ENCODE measurements at regions not wholly inside any gene's neighbourhood (a gene's known extent, or its start where the extent isn't known, plus 50 kb on each side); places are given as distances from the start of the nearest gene placed in this dataset.

- no peak for FAIRE-seq
Measured at GRCh38 chr13:70732611-70733010, 624.4 kb upstream of the KLHL1 start.

GRCh38 chr13:70729369-70729768, 621.1 kb upstream of the KLHL1 start:
- H3K27me3 ChIP-seq (ENCODE audit: control insufficient read depth, extremely low read depth, insufficient read depth, low read length): no peaks in the 10 kb centered on the region
- no peak overlapping the region for H2AFZ ChIP-seq (ENCODE audit: control insufficient read depth, low read length)
- TF ChIP-seq CTCF (optimal IDR thresholded peaks at IDR 0.05 in 1 of 3, IDR thresholded peaks at IDR 0.05 in 1 of 3, conservative IDR thresholded peaks at IDR 0.05 in 1 of 3; ENCODE audit: extremely low read depth in 1 of 3, insufficient read depth in 2 of 3, low read length in 3 of 3) (no peak), EZH2 (IDR thresholded peaks at IDR 0.05; ENCODE audit: low read length) (no peak)
- H3K4me2 ChIP-seq (ENCODE audit: control insufficient read depth, extremely low read depth, insufficient read depth, low read depth, low read length): no peak overlapping the region
- no peaks in the 10 kb centered on the region for H3K9me1 ChIP-seq (ENCODE audit: control insufficient read depth, extremely low read depth, insufficient read depth, low read length)
- H4K20me1 ChIP-seq (ENCODE audit: control insufficient read depth, extremely low read depth, insufficient read depth, low read length): no peaks in the 10 kb centered on the region
- dilution Hi-C loops (cut with MboI; ENCODE audit: extremely low pct_ligation_motif_present, low sequenced_read_pairs): no loop called here
- FAIRE-seq: no peak
- no peak for DNase-seq (ENCODE audit: low read depth, low spot score)
- H3K9me3 ChIP-seq (ENCODE audit: control insufficient read depth, low read depth, low read length): no peaks in the 10 kb centered on the region
- H3K4me1 ChIP-seq (ENCODE audit: control insufficient read depth, extremely low read depth, insufficient read depth, low read length): no peaks in the 10 kb centered on the region
- no peak overlapping the region for H3K9ac ChIP-seq (ENCODE audit: control insufficient read depth, extremely low read depth, insufficient read depth, low read length)
- H3K27ac ChIP-seq (ENCODE audit: control insufficient read depth, insufficient read depth, low read length): no peak overlapping the region
- H3K79me2 ChIP-seq (ENCODE audit: control insufficient read depth, insufficient read depth, low read length): no peaks in the 10 kb centered on the region
- H3K36me3 ChIP-seq (ENCODE audit: control insufficient read depth in 2 of 2, extremely low read depth in 1 of 2, insufficient read depth in 2 of 2, low read length in 2 of 2): no peaks in the 10 kb centered on the region
- H3K4me3 ChIP-seq (ENCODE audit: control insufficient read depth in 2 of 3, extremely low read depth in 1 of 3, insufficient read depth in 2 of 3, low read depth in 1 of 3, low read length in 3 of 3): no peak overlapping the region

More at GRCh38 chr13:70732611-70733010, 624.4 kb upstream of the KLHL1 start:
- no peak for DNase-seq (ENCODE audit: low read depth, low spot score)
- no peaks in the 10 kb centered on the region for H3K36me3 ChIP-seq (ENCODE audit: control insufficient read depth in 2 of 2, extremely low read depth in 1 of 2, insufficient read depth in 2 of 2, low read length in 2 of 2)
- no peaks in the 10 kb centered on the region for H3K79me2 ChIP-seq (ENCODE audit: control insufficient read depth, insufficient read depth, low read length)
- TF ChIP-seq CTCF (optimal IDR thresholded peaks at IDR 0.05 in 1 of 3, IDR thresholded peaks at IDR 0.05 in 1 of 3, conservative IDR thresholded peaks at IDR 0.05 in 1 of 3; ENCODE audit: extremely low read depth in 1 of 3, insufficient read depth in 2 of 3, low read length in 3 of 3): no peak
- no peak for TF ChIP-seq EZH2 (IDR thresholded peaks at IDR 0.05; ENCODE audit: low read length)
- no peaks in the 10 kb centered on the region for H3K9me1 ChIP-seq (ENCODE audit: control insufficient read depth, extremely low read depth, insufficient read depth, low read length)
- no peaks in the 10 kb centered on the region for H3K4me1 ChIP-seq (ENCODE audit: control insufficient read depth, extremely low read depth, insufficient read depth, low read length)
- H2AFZ ChIP-seq (ENCODE audit: control insufficient read depth, low read length): no peak overlapping the region
- dilution Hi-C loops (cut with MboI; ENCODE audit: extremely low pct_ligation_motif_present, low sequenced_read_pairs): no loop called here
- H3K4me3 ChIP-seq (ENCODE audit: control insufficient read depth in 2 of 3, extremely low read depth in 1 of 3, insufficient read depth in 2 of 3, low read depth in 1 of 3, low read length in 3 of 3): no peak overlapping the region
- H3K27me3 ChIP-seq (ENCODE audit: control insufficient read depth, extremely low read depth, insufficient read depth, low read length): no peaks in the 10 kb centered on the region
- H3K27ac ChIP-seq (ENCODE audit: control insufficient read depth, insufficient read depth, low read length): no peak overlapping the region
- no peaks in the 10 kb centered on the region for H3K9me3 ChIP-seq (ENCODE audit: control insufficient read depth, low read depth, low read length)
- no peak overlapping the region for H3K9ac ChIP-seq (ENCODE audit: control insufficient read depth, extremely low read depth, insufficient read depth, low read length)
- H4K20me1 ChIP-seq (ENCODE audit: control insufficient read depth, extremely low read depth, insufficient read depth, low read length): no peaks in the 10 kb centered on the region
- no peak overlapping the region for H3K4me2 ChIP-seq (ENCODE audit: control insufficient read depth, extremely low read depth, insufficient read depth, low read depth, low read length)
